ENCODE measurements at regions not wholly inside any gene's neighbourhood (a gene's known extent, or its start where the extent isn't known, plus 50 kb on each side); places are given as distances from the start of the nearest gene placed in this dataset.

DNA sequence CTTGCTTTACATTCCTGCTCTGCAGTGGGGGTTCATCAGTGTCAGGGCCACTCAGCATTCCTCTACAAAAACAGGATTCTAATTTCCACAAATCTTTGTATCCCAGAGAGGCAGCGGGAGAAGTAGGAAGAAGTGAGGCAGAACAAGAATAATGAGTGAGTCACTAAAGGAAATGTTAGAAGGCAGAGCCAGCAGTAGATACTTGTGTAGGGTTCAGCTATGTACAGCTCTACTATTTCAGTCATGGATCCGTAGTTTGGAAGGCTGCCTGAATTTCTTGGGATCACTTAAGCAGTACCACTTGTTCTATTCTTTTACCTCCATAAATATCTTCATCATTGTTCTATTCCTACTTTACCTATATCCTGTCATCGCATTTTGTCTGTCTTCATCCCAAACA lies 246.3 kb upstream of the TLE4 start:
- ATAC-seq, result no peak
- DNase-seq (ENCODE audit: low spot score), result no peak
- Mint-ChIP-seq H3K4me1 (ENCODE audit: low read depth in 2 of 2) (no peaks in the 10 kb centered on the region), H3K9me3 (no peaks in the 10 kb centered on the region), H3K27ac (no peak overlapping the region), H3K27me3 (peaks cover 0 to 9% of the 10 kb centered on the region in 2 donors), H3K4me3 (no peak overlapping the region), H3K36me3 (no peaks in the 10 kb centered on the region)

DNA sequence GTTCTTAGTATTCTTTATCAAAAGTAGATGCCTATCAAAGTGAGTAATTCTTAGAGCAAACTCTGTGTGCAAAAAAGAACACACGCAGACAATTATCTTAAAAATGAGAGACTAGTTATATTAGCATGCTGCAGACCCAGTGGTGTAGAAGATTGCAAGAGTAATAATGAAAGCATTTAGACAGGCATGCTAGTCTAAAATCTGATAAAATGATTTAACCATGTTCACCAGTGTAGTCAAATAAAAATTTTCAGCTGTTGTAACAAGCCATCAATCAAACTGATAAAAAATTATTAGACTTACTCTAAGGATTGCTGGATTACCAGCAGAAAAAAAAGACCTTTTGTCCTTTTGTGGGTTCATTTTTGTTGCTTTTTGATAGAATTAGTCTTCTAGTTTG lies 241.9 kb upstream of the TLE4 start:
- DNase-seq (ENCODE audit: low spot score) (no peak), ATAC-seq (no peak)
- H3K9me3 Mint-ChIP-seq, result no peaks in the 10 kb centered on the region
- H3K4me1 Mint-ChIP-seq (ENCODE audit: low read depth in 2 of 2), result no peaks in the 10 kb centered on the region
- H3K27ac Mint-ChIP-seq, result no peak overlapping the region
- H3K4me3 Mint-ChIP-seq, result no peak overlapping the region
- H3K27me3 Mint-ChIP-seq, result peaks cover 2 to 10% of the 10 kb centered on the region in 2 donors
- H3K36me3 Mint-ChIP-seq, result no peaks in the 10 kb centered on the region

DNA sequence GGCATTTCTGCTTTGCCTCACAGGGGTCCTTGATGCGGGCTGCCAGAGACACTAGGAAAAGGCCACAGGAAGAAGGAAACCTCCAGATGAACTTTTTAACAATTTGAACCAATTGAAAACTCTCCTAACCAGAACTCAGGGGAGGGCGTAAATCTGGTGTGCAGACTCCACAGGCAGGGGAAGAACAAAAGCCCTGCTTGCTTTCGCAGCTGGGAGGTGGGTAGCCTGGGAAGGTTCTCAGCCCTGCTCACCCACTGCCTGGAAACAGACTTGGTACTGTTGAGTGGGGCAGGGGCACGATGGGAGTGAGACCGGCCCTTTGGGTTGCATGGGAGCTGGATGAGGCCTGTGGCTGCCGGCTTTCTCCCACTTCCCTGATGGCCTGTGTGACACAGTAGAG lies 237.8 kb upstream of the TLE4 start:
- no peak for DNase-seq (ENCODE audit: low spot score)
- Mint-ChIP-seq H3K4me1 (ENCODE audit: low read depth in 2 of 2) (no peaks in the 10 kb centered on the region), H3K9me3 (no peaks in the 10 kb centered on the region), H3K27me3 (peaks cover 2 to 4% of the 10 kb centered on the region in 2 donors), H3K4me3 (no peak overlapping the region), H3K27ac (no peak overlapping the region), H3K36me3 (no peaks in the 10 kb centered on the region)
- ATAC-seq, result no peak

GRCh38 chr9:79334711-79335110 lies 237.1 kb upstream of the TLE4 start:
- no peaks in the 10 kb centered on the region for H3K36me3 Mint-ChIP-seq
- ATAC-seq (no peak), DNase-seq (ENCODE audit: low spot score) (no peak)
- H3K4me1 Mint-ChIP-seq (ENCODE audit: low read depth in 2 of 2), result no peaks in the 10 kb centered on the region
- H3K9me3 Mint-ChIP-seq, result no peaks in the 10 kb centered on the region
- H3K27ac Mint-ChIP-seq, result no peak overlapping the region
- H3K4me3 Mint-ChIP-seq, result no peak overlapping the region
- peaks cover 2 to 4% of the 10 kb centered on the region in 2 donors for H3K27me3 Mint-ChIP-seq

GRCh38 chr9:79335987-79336386 lies 235.8 kb upstream of the TLE4 start:
- DNase-seq (ENCODE audit: low spot score) (no peak), ATAC-seq (no peak)
- H3K4me1 Mint-ChIP-seq (ENCODE audit: low read depth in 2 of 2), result no peaks in the 10 kb centered on the region
- no peaks in the 10 kb centered on the region for H3K9me3 Mint-ChIP-seq
- H3K4me3 Mint-ChIP-seq, result no peak overlapping the region
- H3K27ac Mint-ChIP-seq, result no peak overlapping the region
- H3K27me3 Mint-ChIP-seq, result peaks cover under 1 to 4% of the 10 kb centered on the region in 2 donors
- H3K36me3 Mint-ChIP-seq, result no peaks in the 10 kb centered on the region

DNA sequence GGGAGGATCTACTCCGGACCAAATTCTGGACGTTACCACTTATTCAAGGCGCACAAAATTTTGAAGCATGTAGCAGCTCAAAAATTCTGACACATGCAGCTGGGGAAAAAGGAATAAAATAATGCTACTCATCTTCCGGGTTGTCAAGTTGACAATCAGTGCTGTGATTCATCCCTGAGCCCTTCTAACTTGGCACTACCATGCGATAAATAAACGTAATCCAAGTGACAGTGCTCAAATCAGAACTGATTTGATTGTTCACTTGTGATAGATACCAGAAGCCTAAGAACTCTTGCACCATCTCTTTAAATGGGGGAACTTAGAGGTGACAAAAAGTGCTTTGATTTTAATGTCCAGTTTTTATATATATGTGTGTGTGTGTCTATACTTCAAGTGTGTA lies 230.2 kb upstream of the TLE4 start:
- H3K9me3 Mint-ChIP-seq, result no peaks in the 10 kb centered on the region
- no peak for DNase-seq (ENCODE audit: low spot score)
- no peak overlapping the region for H3K27ac Mint-ChIP-seq
- H3K4me3 Mint-ChIP-seq, result no peak overlapping the region
- no peaks in the 10 kb centered on the region for H3K36me3 Mint-ChIP-seq
- no peak for ATAC-seq
- H3K27me3 Mint-ChIP-seq, result no peaks in the 10 kb centered on the region
- H3K4me1 Mint-ChIP-seq (ENCODE audit: low read depth in 2 of 2), result no peaks in the 10 kb centered on the region

- Mint-ChIP-seq H3K27ac (no peak overlapping the region), H3K9me3 (no peaks in the 10 kb centered on the region), H3K27me3 (peaks cover 0 to 2% of the 10 kb centered on the region in 2 donors), H3K36me3 (no peaks in the 10 kb centered on the region), H3K4me3 (no peak overlapping the region), H3K4me1 (ENCODE audit: low read depth in 2 of 2) (no peaks in the 10 kb centered on the region)
- ATAC-seq (no peak), DNase-seq (ENCODE audit: low spot score) (no peak)
These were observed 225.3 kb upstream of the TLE4 start for GRCh38 chr9:79346350-79347020.

DNA sequence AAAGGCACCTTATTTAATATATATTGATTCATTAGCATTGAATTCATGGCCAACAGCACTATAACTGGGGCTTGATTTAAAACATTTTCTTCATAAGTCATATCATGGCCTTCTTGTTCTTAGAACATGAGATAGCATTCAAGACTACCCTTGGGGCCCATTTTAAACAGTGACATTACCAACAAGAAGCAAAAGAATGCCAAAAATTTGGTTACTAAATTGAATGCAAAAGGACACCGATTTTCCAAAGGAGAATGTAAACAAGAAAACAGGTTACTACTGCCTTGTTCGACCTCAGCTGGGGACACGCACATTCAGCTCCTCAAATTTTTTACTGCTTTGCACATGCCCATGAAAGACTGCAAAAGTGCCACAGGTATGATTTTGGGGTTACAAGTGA lies 219.4 kb upstream of the TLE4 start:
- no peak for DNase-seq (ENCODE audit: low spot score)
- no peak for ATAC-seq
- H3K36me3 Mint-ChIP-seq, result no peaks in the 10 kb centered on the region
- H3K9me3 Mint-ChIP-seq, result no peaks in the 10 kb centered on the region
- H3K4me1 Mint-ChIP-seq (ENCODE audit: low read depth in 2 of 2), result no peaks in the 10 kb centered on the region
- H3K27ac Mint-ChIP-seq, result no peak overlapping the region
- peaks cover 7% of the 10 kb centered on the region in 2 donors for H3K27me3 Mint-ChIP-seq
- no peak overlapping the region for H3K4me3 Mint-ChIP-seq

GRCh38 chr9:79353856-79354520 lies 217.8 kb upstream of the TLE4 start:
- Mint-ChIP-seq H3K9me3 (no peaks in the 10 kb centered on the region), H3K36me3 (no peaks in the 10 kb centered on the region), H3K27me3 (peaks cover 7 to 10% of the 10 kb centered on the region in 2 donors), H3K4me1 (ENCODE audit: low read depth in 2 of 2) (no peaks in the 10 kb centered on the region), H3K4me3 (no peak overlapping the region), H3K27ac (no peak overlapping the region)
- ATAC-seq (no peak), DNase-seq (ENCODE audit: low spot score) (no peak)

GRCh38 chr9:79357194-79357593 lies 214.6 kb upstream of the TLE4 start:
- ATAC-seq (no peak), DNase-seq (ENCODE audit: low spot score) (no peak)
- no peaks in the 10 kb centered on the region for H3K9me3 Mint-ChIP-seq
- no peak overlapping the region for H3K27ac Mint-ChIP-seq
- no peak overlapping the region for H3K4me3 Mint-ChIP-seq
- H3K4me1 Mint-ChIP-seq (ENCODE audit: low read depth in 2 of 2), result no peaks in the 10 kb centered on the region
- H3K27me3 Mint-ChIP-seq, result peaks cover 9 to 13% of the 10 kb centered on the region in 2 donors
- no peaks in the 10 kb centered on the region for H3K36me3 Mint-ChIP-seq

GRCh38 chr9:79357616-79358015 lies 214.1 kb upstream of the TLE4 start:
- Mint-ChIP-seq H3K4me1 (ENCODE audit: low read depth in 2 of 2) (no peaks in the 10 kb centered on the region), H3K36me3 (no peaks in the 10 kb centered on the region), H3K27ac (no peak overlapping the region), H3K9me3 (no peaks in the 10 kb centered on the region), H3K27me3 (peaks cover 7 to 13% of the 10 kb centered on the region in 2 donors), H3K4me3 (no peak overlapping the region)
- ATAC-seq (no peak), DNase-seq (ENCODE audit: low spot score) (no peak)

- Mint-ChIP-seq H3K4me3 (no peak overlapping the region), H3K27me3 (peaks cover 6 to 13% of the 10 kb centered on the region in 2 donors), H3K27ac (no peak overlapping the region), H3K4me1 (ENCODE audit: low read depth in 2 of 2) (no peaks in the 10 kb centered on the region), H3K36me3 (no peaks in the 10 kb centered on the region), H3K9me3 (no peaks in the 10 kb centered on the region)
- DNase-seq (ENCODE audit: low spot score), result no peak
- ATAC-seq, result no peak
These were observed 211.1 kb upstream of the TLE4 start for GRCh38 chr9:79360387-79361347.

GRCh38 chr9:79362100-79363081 lies 209.4 kb upstream of the TLE4 start:
- no peaks in the 10 kb centered on the region for H3K36me3 Mint-ChIP-seq
- no peaks in the 10 kb centered on the region for H3K4me1 Mint-ChIP-seq (ENCODE audit: low read depth in 2 of 2)
- DNase-seq (ENCODE audit: low spot score) (no peak), ATAC-seq (no peak)
- no peak overlapping the region for H3K27ac Mint-ChIP-seq
- peaks cover 6 to 13% of the 10 kb centered on the region in 2 donors for H3K27me3 Mint-ChIP-seq
- H3K4me3 Mint-ChIP-seq, result no peak overlapping the region
- H3K9me3 Mint-ChIP-seq, result no peaks in the 10 kb centered on the region

All from natural killer cell treated with Interleukin-12 subunit alpha and Interleukin-12 subunit beta and Interleukin-15 and Interleukin-18, amount 100 ng/mL, for 72 hours (primary cell).